ENCODE measurements at regions not wholly inside any gene's neighbourhood (a gene's known extent, or its start where the extent isn't known, plus 50 kb on each side); places are given as distances from the start of the nearest gene placed in this dataset.
"Not testable (repeated sequence)": the region's sequence is repeated elsewhere in the genome, so short reads cannot be mapped to it uniquely, and the experiment has no call there.

GRCh38 chr2:236990552-236990951 is 95.1 kb upstream of the COPS8 start:
- DNase-seq (ENCODE audit: low read depth), result no peak

- no peak for DNase-seq (ENCODE audit: low read depth)
Measured at GRCh38 chr2:236991874-236992273, 93.8 kb upstream of the COPS8 start.

GRCh38 chr2:236993286-236993685 is 92.4 kb upstream of the COPS8 start:
- DNase-seq (ENCODE audit: low read depth), result no peak

- no peak for DNase-seq (ENCODE audit: low read depth)
Measured at GRCh38 chr2:236994361-236994760, 91.3 kb upstream of the COPS8 start.

GRCh38 chr2:236997069-236997715 is 88.5 kb upstream of the COPS8 start:
- DNase-seq (ENCODE audit: low read depth), result no peak

- DNase-seq (ENCODE audit: low read depth), result no peak
Measured at GRCh38 chr2:236998236-236998635, 87.5 kb upstream of the COPS8 start.

- DNase-seq (ENCODE audit: low read depth), result no peak
Measured at GRCh38 chr2:236998758-236999157, 86.9 kb upstream of the COPS8 start.

- DNase-seq (ENCODE audit: low read depth), result no peak
Measured at GRCh38 chr2:237000481-237000880, 85.2 kb upstream of the COPS8 start.

GRCh38 chr2:237005341-237005740 is 80.3 kb upstream of the COPS8 start:
- not testable (repeated sequence) for DNase-seq (ENCODE audit: low read depth)

- DNase-seq (ENCODE audit: low read depth), result no peak
Measured at GRCh38 chr2:237011206-237011795, 74.4 kb upstream of the COPS8 start.

GRCh38 chr2:237012004-237012403 is 73.7 kb upstream of the COPS8 start:
- DNase-seq (ENCODE audit: low read depth), result no peak

- no peak for DNase-seq (ENCODE audit: low read depth)
Measured at GRCh38 chr2:237012577-237013267, 73.0 kb upstream of the COPS8 start.

GRCh38 chr2:237016121-237016915 is 69.4 kb upstream of the COPS8 start:
- DNase-seq (ENCODE audit: low read depth), result no peak

GRCh38 chr2:237020090-237020489 is 65.6 kb upstream of the COPS8 start:
- no peak for DNase-seq (ENCODE audit: low read depth)

GRCh38 chr2:237022533-237022932 is 63.2 kb upstream of the COPS8 start:
- no peak for DNase-seq (ENCODE audit: low read depth)

- no peak for DNase-seq (ENCODE audit: low read depth)
Measured at GRCh38 chr2:237024255-237024654, 61.4 kb upstream of the COPS8 start.

GRCh38 chr2:237025090-237025865 is 60.4 kb upstream of the COPS8 start:
- DNase-seq (ENCODE audit: low read depth), result no peak

- DNase-seq (ENCODE audit: low read depth), result no peak
Measured at GRCh38 chr2:237026981-237027711, 58.5 kb upstream of the COPS8 start.

GRCh38 chr2:237027712-237028029 is 58.0 kb upstream of the COPS8 start:
- DNase-seq (ENCODE audit: low read depth), result no peak

GRCh38 chr2:237030382-237030781 is 55.3 kb upstream of the COPS8 start:
- DNase-seq (ENCODE audit: low read depth), result no peak

- no peak for DNase-seq (ENCODE audit: low read depth)
Measured at GRCh38 chr2:237033536-237034060, 52.1 kb upstream of the COPS8 start.
